A549 (cell line): ENCODE measurements at regions not wholly inside any gene's neighbourhood (a gene's known extent, or its start where the extent isn't known, plus 50 kb on each side); places are given as distances from the start of the nearest gene placed in this dataset.

Source experiments
- POLR2A ChIP-seq: IDR thresholded peaks from 2 replicates; pipeline ENCODE4 v1.6.1; 2012; ENCODE audit warnings: mild to moderate bottlenecking, low read length
- TF ChIP-seq, protein P1 (sequence below): fragments of 150-350 bp; IDR thresholded peaks from 2 replicates; pipeline ENCODE4 v1.6.1; 2014; ENCODE audit warnings: low read depth, mild to moderate bottlenecking, low read length

- TF ChIP-seq, protein P1, sequence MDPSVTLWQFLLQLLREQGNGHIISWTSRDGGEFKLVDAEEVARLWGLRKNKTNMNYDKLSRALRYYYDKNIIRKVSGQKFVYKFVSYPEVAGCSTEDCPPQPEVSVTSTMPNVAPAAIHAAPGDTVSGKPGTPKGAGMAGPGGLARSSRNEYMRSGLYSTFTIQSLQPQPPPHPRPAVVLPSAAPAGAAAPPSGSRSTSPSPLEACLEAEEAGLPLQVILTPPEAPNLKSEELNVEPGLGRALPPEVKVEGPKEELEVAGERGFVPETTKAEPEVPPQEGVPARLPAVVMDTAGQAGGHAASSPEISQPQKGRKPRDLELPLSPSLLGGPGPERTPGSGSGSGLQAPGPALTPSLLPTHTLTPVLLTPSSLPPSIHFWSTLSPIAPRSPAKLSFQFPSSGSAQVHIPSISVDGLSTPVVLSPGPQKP: no peak
- TF ChIP-seq POLR2A: no peak
These were observed 142.7 kb upstream of the GNAO1 start for GRCh38 chr16:56048425-56049105.
